Smooth muscle cell (in vitro differentiated cells): ENCODE measurements at regions not wholly inside any gene's neighbourhood (a gene's known extent, or its start where the extent isn't known, plus 50 kb on each side); places are given as distances from the start of the nearest gene placed in this dataset.

Experiments used
- DNase-seq: peaks from one replicate; lab custom pipeline; 2025; ENCODE audit not compliant: unreplicated experiment; lab: John Stamatoyannopoulos, UW
- H2AFZ ChIP-seq: fragments of 200-600 bp; sonication (generic); 2 replicates; pipeline ENCODE4 v1.6.0; 2016; ENCODE audit warnings: antibody characterized with exemption, low read depth, mild to moderate bottlenecking
- H3F3A ChIP-seq: fragments of 200-600 bp; sonication (generic); 2 replicates; pipeline ENCODE4 v1.6.0; 2017; ENCODE audit warnings: antibody characterized with exemption, low read depth
- H3K27ac ChIP-seq: fragments of 200-600 bp; sonication (generic); 2 replicates; pipeline ENCODE4 v1.5.1; 2016; ENCODE audit warnings: low read depth, mild to moderate bottlenecking
- H3K27me3 ChIP-seq: fragments of 200-600 bp; sonication (generic); 2 replicates; pipeline ENCODE4 v1.6.1; 2016; ENCODE audit warnings: low read depth, mild to moderate bottlenecking
- H3K36me3 ChIP-seq: fragments of 200-600 bp; sonication (generic); 2 replicates; pipeline ENCODE4 v1.5.1; 2016; ENCODE audit warnings: low read depth
- H3K4me1 ChIP-seq: fragments of 200-600 bp; sonication (generic); 2 replicates; pipeline ENCODE4 v1.5.1; 2016; ENCODE audit warnings: low read depth
- H3K4me2 ChIP-seq: fragments of 200-600 bp; sonication (generic); 2 replicates; pipeline ENCODE4 v1.6.0; 2016; ENCODE audit warnings: mild to moderate bottlenecking
- H3K4me3 ChIP-seq: fragments of 200-600 bp; sonication (generic); 2 replicates; pipeline ENCODE4 v1.5.1; 2016; ENCODE audit warnings: mild to moderate bottlenecking
- H3K79me2 ChIP-seq: fragments of 200-600 bp; sonication (generic); 2 replicates; pipeline ENCODE4 v1.6.0; 2016; ENCODE audit warnings: low read depth, mild to moderate bottlenecking
- H3K9ac ChIP-seq: fragments of 200-600 bp; sonication (generic); 2 replicates; pipeline ENCODE4 v1.6.0; 2016; ENCODE audit warnings: low read depth
- H3K9me3 ChIP-seq: fragments of 200-600 bp; sonication (generic); replicated peaks from 2 replicates; pipeline ENCODE4 v1.5.1; 2016; ENCODE audit warnings: low read depth
- H4K20me1 ChIP-seq: fragments of 200-600 bp; sonication (generic); 2 replicates; pipeline ENCODE4 v1.6.0; 2016; ENCODE audit warnings: low read depth
- WGBS: methylation state at CpG from one replicate; pipeline ENCODE4 v1.1.7; 2016; ENCODE audit warnings: low lambda C conversion rate; 5-methylcytosine and 5-hydroxymethylcytosine counted together
- TF ChIP-seq, protein P1 (sequence below): fragments of 200-600 bp; sonication (generic); IDR thresholded peaks from 2 replicates; pipeline ENCODE4 v1.5.1; 2017; ENCODE audit warnings: borderline replicate concordance, mild to moderate bottlenecking, antibody characterized with exemption; ENCODE audit not compliant: insufficient read depth, poor library complexity, severe bottlenecking

- WGBS = 85% methylated on average over 2 of the region's 2 CpGs
Measured at GRCh38 chr17:70274255-70274654, 104.9 kb downstream of the KCNJ2 start.

GRCh38 chr17:70276906-70277305 lies 107.6 kb downstream of the KCNJ2 start:
- no peak for DNase-seq
- Histone ChIP-seq H3F3A (no peaks in the 10 kb centered on the region), H2AFZ (no peak overlapping the region), H4K20me1 (no peaks in the 10 kb centered on the region), H3K27ac (no peak overlapping the region), H3K4me1 (no peaks in the 10 kb centered on the region), H3K36me3 (no peaks in the 10 kb centered on the region), H3K9me3 (no peaks in the 10 kb centered on the region), H3K9ac (no peak overlapping the region), H3K79me2 (no peaks in the 10 kb centered on the region), H3K27me3 (peaks cover 14% of the 10 kb centered on the region), H3K4me3 (no peak overlapping the region), H3K4me2 (no peak overlapping the region)
- 74% methylated on average over 2 of the region's 2 CpGs for WGBS
- TF ChIP-seq, protein P1, sequence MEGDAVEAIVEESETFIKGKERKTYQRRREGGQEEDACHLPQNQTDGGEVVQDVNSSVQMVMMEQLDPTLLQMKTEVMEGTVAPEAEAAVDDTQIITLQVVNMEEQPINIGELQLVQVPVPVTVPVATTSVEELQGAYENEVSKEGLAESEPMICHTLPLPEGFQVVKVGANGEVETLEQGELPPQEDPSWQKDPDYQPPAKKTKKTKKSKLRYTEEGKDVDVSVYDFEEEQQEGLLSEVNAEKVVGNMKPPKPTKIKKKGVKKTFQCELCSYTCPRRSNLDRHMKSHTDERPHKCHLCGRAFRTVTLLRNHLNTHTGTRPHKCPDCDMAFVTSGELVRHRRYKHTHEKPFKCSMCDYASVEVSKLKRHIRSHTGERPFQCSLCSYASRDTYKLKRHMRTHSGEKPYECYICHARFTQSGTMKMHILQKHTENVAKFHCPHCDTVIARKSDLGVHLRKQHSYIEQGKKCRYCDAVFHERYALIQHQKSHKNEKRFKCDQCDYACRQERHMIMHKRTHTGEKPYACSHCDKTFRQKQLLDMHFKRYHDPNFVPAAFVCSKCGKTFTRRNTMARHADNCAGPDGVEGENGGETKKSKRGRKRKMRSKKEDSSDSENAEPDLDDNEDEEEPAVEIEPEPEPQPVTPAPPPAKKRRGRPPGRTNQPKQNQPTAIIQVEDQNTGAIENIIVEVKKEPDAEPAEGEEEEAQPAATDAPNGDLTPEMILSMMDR = no peak

More at GRCh38 chr17:70274255-70274654, 104.9 kb downstream of the KCNJ2 start:
- Histone ChIP-seq H3K4me2 (no peak overlapping the region), H3K4me3 (no peak overlapping the region), H4K20me1 (no peaks in the 10 kb centered on the region), H3K4me1 (peaks cover 6% of the 10 kb centered on the region), H3K36me3 (no peaks in the 10 kb centered on the region), H3K79me2 (no peaks in the 10 kb centered on the region), H3F3A (no peaks in the 10 kb centered on the region), H3K27me3 (peaks cover 14% of the 10 kb centered on the region), H2AFZ (no peak overlapping the region), H3K9me3 (no peaks in the 10 kb centered on the region), H3K27ac (no peak overlapping the region), H3K9ac (no peak overlapping the region)
- no peak for DNase-seq
- TF ChIP-seq, protein P1 = no peak

DNA sequence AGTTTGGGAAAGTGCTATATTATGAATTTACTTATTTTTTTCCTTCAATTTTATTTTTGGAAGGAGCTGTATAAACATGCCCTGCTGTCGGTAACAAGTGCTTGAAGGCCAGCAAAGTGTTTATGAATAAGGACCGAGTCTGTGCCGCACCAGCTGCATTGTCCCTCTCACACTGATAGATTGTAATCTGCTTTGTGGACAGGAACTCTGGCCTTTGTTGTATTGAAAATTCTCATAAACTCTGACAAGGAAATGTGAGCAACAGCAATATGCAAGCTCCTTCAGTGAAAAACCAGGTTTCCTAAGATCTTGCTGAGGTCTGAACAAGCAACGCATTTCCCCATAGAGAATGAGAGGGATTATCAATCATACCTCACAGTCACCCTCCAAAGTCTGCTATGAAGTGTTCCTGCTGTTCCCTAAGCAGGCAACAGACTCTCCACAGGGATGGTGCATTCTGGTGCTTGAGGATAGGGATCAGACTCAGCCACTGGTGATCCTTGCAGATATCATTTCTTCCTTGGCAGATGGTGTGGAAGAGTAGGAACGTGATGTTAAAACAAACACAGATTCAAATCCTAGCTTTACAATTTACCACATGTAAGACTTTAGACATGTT lies 109.6 kb downstream of the KCNJ2 start:
- Histone ChIP-seq H3K36me3 (no peaks in the 10 kb centered on the region), H2AFZ (no peak overlapping the region), H3K4me1 (no peaks in the 10 kb centered on the region), H3F3A (no peaks in the 10 kb centered on the region), H3K4me3 (no peak overlapping the region), H3K27ac (no peak overlapping the region), H3K9ac (no peak overlapping the region), H3K4me2 (no peak overlapping the region), H4K20me1 (no peaks in the 10 kb centered on the region), H3K79me2 (no peaks in the 10 kb centered on the region), H3K27me3 (peaks cover 14% of the 10 kb centered on the region), H3K9me3 (no peaks in the 10 kb centered on the region)
- WGBS = 79% methylated on average over 5 of the region's 5 CpGs
- TF ChIP-seq, protein P1 = no peak
- DNase-seq = no peak

DNA sequence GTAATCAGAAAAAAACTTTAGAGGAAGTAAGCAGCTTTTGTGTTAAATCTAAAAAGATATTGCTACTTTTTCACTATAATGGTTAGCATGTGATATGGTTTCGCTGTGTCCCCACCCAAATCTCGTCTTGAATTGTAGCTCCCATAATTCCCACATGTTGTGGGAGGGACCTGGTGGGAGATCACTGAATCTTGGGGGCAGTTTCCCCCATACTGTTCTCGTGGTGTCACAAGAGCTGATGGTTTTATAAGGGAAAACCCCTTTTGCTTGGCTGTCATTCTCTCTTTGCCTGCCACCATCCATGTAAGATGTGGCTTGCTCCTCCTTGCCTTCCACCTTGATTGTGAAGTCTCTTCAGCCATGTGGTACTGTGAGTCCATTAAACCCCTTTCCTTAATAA lies 117.1 kb downstream of the KCNJ2 start:
- H3K27me3 ChIP-seq = no peaks in the 10 kb centered on the region
- no peak overlapping the region for H3K4me3 ChIP-seq
- no peaks in the 10 kb centered on the region for H3F3A ChIP-seq
- no peaks in the 10 kb centered on the region for H3K79me2 ChIP-seq
- H3K9ac ChIP-seq = no peak overlapping the region
- no peaks in the 10 kb centered on the region for H4K20me1 ChIP-seq
- no peak overlapping the region for H3K4me2 ChIP-seq
- H3K9me3 ChIP-seq = no peaks in the 10 kb centered on the region
- H3K36me3 ChIP-seq = no peaks in the 10 kb centered on the region
- 91% methylated on average over 3 of the region's 3 CpGs for WGBS
- TF ChIP-seq, protein P1 = no peak
- H3K4me1 ChIP-seq = no peaks in the 10 kb centered on the region
- no peak overlapping the region for H2AFZ ChIP-seq
- H3K27ac ChIP-seq = no peak overlapping the region
- no peak for DNase-seq
